NCI-H2107 treated with DMSO at 0.1 percent for 48 hours (cell line): ENCODE measurements at regions not wholly inside any gene's neighbourhood (a gene's known extent, or its start where the extent isn't known, plus 50 kb on each side); places are given as distances from the start of the nearest gene placed in this dataset.
"Not testable (repeated sequence)": the region's sequence is repeated elsewhere in the genome, so short reads cannot be mapped to it uniquely, and the experiment has no call there.

Source experiments
- DNase-seq: peaks from one replicate; lab custom pipeline; 2025; ENCODE audit not compliant: unreplicated experiment; lab: John Stamatoyannopoulos, UW

- DNase-seq = no peak
Measured at GRCh38 chr6:47180633-47181032, 129.1 kb downstream of the TNFRSF21 start.

- no peak for DNase-seq
Measured at GRCh38 chr6:47179286-47179685, 130.4 kb downstream of the TNFRSF21 start.

DNA sequence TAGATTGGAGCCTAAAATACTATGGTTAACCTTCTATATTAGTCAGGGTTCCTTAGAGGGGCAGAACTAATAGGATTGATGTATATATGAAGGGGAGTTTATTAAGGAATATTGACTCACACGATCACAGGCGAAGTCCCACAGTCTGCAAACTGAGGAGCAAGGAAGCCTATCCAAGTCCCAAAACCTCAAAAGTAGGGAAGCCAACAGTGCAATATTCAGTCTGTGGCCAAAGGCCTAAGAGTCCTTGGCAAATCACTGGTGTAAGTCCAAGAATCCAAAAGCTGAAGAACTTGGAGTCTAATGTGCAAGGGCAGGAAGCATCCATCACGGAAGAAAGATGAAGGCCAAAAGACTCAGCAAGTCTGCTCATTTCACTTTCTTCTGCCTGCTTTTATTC is 133.5 kb upstream of the ADGRF1 start:
- no peak for DNase-seq

- DNase-seq = no peak
Measured at GRCh38 chr6:47174502-47175023, 132.4 kb upstream of the ADGRF1 start.

GRCh38 chr6:47174063-47174462 is 131.9 kb upstream of the ADGRF1 start:
- DNase-seq = not testable (repeated sequence)

DNA sequence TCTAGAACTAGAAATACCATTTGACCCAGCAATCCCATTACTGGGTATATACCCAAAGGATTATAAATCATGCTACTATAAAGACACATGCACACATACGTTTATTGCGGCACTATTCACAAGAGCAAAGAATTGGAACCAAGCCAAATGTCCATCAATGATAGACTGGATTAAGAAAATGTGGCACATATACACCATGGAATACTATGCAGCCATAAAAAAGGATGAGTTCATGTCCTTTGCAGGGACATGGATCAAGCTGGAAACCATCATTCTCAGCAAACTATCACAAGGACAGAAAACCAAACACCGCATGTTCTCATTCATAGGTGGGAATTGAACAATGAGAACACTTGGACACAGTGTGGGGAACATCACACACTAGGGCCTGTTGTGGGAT is 131.0 kb upstream of the ADGRF1 start:
- not testable (repeated sequence) for DNase-seq

- no peak for DNase-seq
Measured at GRCh38 chr6:47170617-47170947, 128.4 kb upstream of the ADGRF1 start.

DNA sequence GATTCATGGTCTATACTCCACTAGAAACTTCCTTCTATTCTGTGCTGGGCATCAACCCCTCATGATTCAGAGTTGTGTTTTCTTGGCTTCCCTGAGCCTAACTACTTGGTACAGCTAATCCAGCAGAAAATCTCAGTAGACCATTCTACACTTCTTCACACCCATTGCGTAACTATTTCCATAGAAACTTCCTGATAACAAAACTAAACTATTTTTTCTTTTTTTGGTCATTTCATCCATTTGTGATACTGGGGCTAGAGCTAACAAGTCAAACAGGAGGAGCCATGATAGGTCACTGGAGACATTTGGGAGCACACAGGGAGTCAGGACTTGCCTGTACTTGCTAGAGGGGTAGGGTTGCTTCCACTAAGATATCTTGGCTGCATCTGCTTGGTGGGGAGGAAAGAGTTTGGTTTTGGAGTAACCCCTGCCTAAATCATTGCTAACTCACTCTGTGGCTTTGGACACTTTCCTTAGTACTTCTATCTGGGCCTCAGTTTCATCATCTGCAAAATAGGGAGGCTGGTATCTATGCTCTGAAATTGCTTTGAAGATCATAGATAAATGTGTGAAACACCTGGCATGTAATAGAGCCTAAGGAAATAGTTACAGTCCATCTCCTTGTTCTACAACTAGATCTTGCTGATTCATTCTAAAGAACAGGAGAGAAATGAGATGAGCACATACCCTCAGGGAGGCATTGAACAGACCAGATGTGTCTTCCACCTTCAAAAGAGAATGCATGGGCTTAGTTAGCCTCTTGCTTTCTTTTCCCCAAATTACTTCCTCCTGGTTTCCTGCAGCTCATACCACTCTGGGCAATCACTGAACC is 127.9 kb upstream of the ADGRF1 start:
- no peak for DNase-seq

DNA sequence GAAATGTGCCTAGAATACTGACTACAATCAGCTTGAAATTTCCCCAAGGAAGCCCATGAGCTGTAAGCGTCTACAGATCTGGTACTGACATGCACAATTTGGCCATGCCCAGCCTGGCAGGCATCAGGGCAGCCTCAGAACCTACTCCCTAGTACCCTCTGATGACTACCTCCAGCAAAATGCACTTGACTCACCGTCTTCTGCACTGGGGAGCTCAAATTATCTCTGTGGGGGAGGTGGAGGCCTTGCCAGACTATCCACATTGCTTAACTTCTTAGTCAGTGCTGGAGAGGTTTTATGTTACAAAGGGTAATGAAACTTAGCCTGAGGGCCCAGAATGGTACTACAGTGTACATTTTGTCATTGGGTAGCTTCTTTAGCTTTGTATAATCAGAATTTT is 126.0 kb upstream of the ADGRF1 start:
- no peak for DNase-seq

DNA sequence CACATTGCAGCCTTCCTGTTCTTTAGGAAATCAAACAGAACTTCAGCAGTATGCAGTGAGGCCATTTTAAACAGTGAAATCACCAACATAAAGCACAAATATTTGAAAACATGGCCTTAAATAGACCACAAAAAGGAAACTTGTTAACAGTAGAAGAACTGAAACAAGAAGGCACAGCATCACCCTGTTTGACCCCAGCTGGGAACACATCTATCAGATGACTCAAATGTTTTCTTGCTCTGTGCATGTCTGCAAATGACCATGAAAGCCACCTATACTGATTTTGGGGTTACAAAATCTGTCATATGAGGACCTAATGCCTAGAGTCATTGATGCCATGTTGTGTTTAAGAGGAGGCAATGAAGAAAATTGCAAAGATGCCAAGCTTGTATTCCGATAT is 123.8 kb upstream of the ADGRF1 start:
- DNase-seq = no peak

GRCh38 chr6:47164877-47165276 is 122.7 kb upstream of the ADGRF1 start:
- no peak for DNase-seq

DNA sequence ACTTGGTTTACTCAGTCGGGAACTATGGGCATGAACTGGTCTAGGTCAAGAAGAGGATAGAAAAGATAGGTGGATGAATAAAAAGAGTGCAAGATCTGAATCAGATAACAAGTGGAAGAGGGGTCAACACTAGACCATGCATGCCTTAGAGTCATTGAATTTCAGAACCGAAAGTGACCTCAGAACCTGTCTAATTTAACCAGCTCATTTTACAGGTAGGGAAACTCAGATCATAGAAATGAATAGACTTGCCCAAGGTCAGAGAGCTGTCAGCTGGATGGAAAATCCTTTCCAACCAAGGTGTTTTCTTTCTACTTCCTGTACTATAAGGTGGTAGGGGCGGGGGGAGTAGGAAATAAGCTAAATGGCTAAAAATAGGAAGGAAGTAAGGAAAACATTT is 121.4 kb upstream of the ADGRF1 start:
- DNase-seq = no peak

GRCh38 chr6:47162793-47163192 is 120.7 kb upstream of the ADGRF1 start:
- DNase-seq = no peak

GRCh38 chr6:47162231-47162630 is 120.1 kb upstream of the ADGRF1 start:
- no peak for DNase-seq

GRCh38 chr6:47161176-47161687 is 119.1 kb upstream of the ADGRF1 start:
- no peak for DNase-seq

GRCh38 chr6:47160702-47161101 is 118.6 kb upstream of the ADGRF1 start:
- DNase-seq = no peak

DNA sequence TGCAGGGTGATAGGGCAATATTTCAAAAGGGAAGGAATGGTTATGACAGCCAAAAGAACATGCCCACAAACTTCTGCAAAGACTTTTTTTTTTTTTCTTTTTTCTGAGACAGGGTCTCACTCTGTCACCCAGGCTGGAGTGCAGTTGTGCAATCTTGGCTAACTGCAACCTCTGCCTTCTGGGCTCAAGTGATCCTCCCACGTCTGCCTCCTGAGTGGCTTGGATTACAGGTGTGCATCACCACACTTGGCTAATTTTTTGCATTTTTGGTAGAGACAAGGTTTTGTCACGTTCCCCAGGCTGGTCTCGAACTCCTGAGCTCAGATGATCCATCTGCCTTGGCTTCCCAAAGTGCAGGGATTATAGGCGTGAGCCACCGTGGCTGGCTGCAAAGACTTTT is 117.6 kb upstream of the ADGRF1 start:
- no peak for DNase-seq

GRCh38 chr6:47157653-47158219 is 115.6 kb upstream of the ADGRF1 start:
- no peak for DNase-seq

- DNase-seq = no peak
Measured at GRCh38 chr6:47157063-47157462, 114.9 kb upstream of the ADGRF1 start.

DNA sequence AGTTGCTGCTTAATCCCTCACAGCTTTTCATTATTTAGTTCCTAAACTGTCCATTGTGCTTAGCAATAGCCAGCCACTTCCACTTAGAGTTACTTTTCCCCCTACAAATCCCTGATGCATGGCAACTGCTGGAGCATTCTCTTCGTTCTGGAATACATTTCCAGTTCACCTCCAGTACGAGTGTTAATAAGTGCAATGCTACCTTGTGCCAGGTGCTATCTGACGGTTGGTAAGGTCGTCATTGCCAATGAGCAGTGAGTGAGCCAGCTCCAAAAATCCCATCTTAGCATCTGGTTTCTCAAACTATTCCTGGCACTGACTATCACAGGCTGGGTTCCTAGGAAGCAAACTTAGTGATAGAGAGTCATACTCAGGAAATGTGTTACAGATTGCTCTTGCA is 114.1 kb upstream of the ADGRF1 start:
- no peak for DNase-seq

GRCh38 chr6:47153404-47153755 is 111.2 kb upstream of the ADGRF1 start:
- DNase-seq = no peak

- no peak for DNase-seq
Measured at GRCh38 chr6:47152666-47153403, 110.7 kb upstream of the ADGRF1 start.
